Neuronal stem cell (in vitro differentiated cells): ENCODE measurements at regions not wholly inside any gene's neighbourhood (a gene's known extent, or its start where the extent isn't known, plus 50 kb on each side); places are given as distances from the start of the nearest gene placed in this dataset.

Source experiments
- DNase-seq: peaks from one replicate; pipeline ENCODE4 v3.0.0-alpha.2; 2013; ENCODE audit warnings: low spot score
- H2AFZ ChIP-seq: one replicate; pipeline ENCODE4 v1.6.1; 2013; ENCODE audit warnings: mild to moderate bottlenecking, low read length, inconsistent platforms
- H2AK5ac ChIP-seq: 2 replicates; pipeline ENCODE4 v1.6.1; 2013; ENCODE audit warnings: low read depth, mild to moderate bottlenecking, inconsistent platforms, low read length, moderate library complexity, mixed read lengths
- H2BK120ac ChIP-seq: 2 replicates; pipeline ENCODE4 v1.6.1; 2013; ENCODE audit warnings: low read depth, mild to moderate bottlenecking, inconsistent platforms, low read length, moderate library complexity, mixed read lengths
- H2BK12ac ChIP-seq: one replicate; pipeline ENCODE4 v1.6.1; 2013; ENCODE audit warnings: low read length, inconsistent platforms
- H2BK15ac ChIP-seq: 2 replicates; pipeline ENCODE4 v1.6.1; 2013; ENCODE audit warnings: mild to moderate bottlenecking, low read length, inconsistent platforms, mixed read lengths
- H2BK5ac ChIP-seq: one replicate; pipeline ENCODE4 v1.6.1; 2013; ENCODE audit warnings: inconsistent platforms, mild to moderate bottlenecking, low read length, moderate library complexity
- H3K14ac ChIP-seq: one replicate; pipeline ENCODE4 v1.6.1; 2013; ENCODE audit warnings: low read length, inconsistent platforms
- H3K18ac ChIP-seq: 2 replicates; pipeline ENCODE4 v1.6.1; 2013; ENCODE audit warnings: low read length, inconsistent platforms
- H3K23ac ChIP-seq: 2 replicates; pipeline ENCODE4 v1.6.1; 2013; ENCODE audit warnings: low read depth, mild to moderate bottlenecking, mixed read lengths, low read length, inconsistent platforms; ENCODE audit not compliant: poor library complexity
- H3K27ac ChIP-seq: replicated peaks from 3 replicates; pipeline ENCODE4 v1.5.1; 2013; ENCODE audit warnings: low read length, inconsistent platforms
- H3K27me3 ChIP-seq, 3 experiments: 2 replicates each; pipeline ENCODE4 v1.6.1; 2013; ENCODE audit warnings: low read length in 3 of 3, mild to moderate bottlenecking in 2 of 3, inconsistent platforms in 1 of 3, low read depth in 1 of 3, mixed read lengths in 1 of 3, moderate library complexity in 1 of 3; ENCODE audit not compliant: control insufficient read depth in 3 of 3, insufficient read depth in 3 of 3
- H3K36me3 ChIP-seq, 2 donors: replicated peaks in 1 of 2; 2 replicates each; pipeline ENCODE4 v1.6.1; 2013; ENCODE audit warnings: low read length in 2 of 2; ENCODE audit not compliant: control insufficient read depth in 2 of 2, insufficient read depth in 2 of 2
- H3K4ac ChIP-seq: 2 replicates; pipeline ENCODE4 v1.6.1; 2013; ENCODE audit warnings: inconsistent platforms, mild to moderate bottlenecking, low read length, moderate library complexity
- H3K4me1 ChIP-seq, 2 donors: 1 replicate in 1 of 2; 2 replicates in 1 of 2; pipeline ENCODE4 v1.6.1; 2013; ENCODE audit warnings: low read length in 2 of 2, low read depth in 1 of 2; ENCODE audit not compliant: control insufficient read depth in 2 of 2, insufficient read depth in 1 of 2
- H3K4me2 ChIP-seq: one replicate; pipeline ENCODE4 v1.6.1; 2013; ENCODE audit warnings: mild to moderate bottlenecking, low read length, inconsistent platforms; ENCODE audit not compliant: insufficient read depth, poor library complexity, severe bottlenecking
- H3K4me3 ChIP-seq, 2 donors: 2 replicates each; pipeline ENCODE4 v1.5.1; 2013; ENCODE audit warnings: low read length in 2 of 2, mild to moderate bottlenecking in 2 of 2, inconsistent platforms in 1 of 2, moderate library complexity in 1 of 2
- H3K79me1 ChIP-seq: one replicate; pipeline ENCODE4 v1.6.1; 2013; ENCODE audit warnings: low read depth, mild to moderate bottlenecking, inconsistent platforms, low read length, moderate library complexity
- H3K9ac ChIP-seq: one replicate; pipeline ENCODE4 v1.6.1; 2013; ENCODE audit warnings: mild to moderate bottlenecking, low read depth, low read length, inconsistent platforms; ENCODE audit not compliant: poor library complexity
- H3K9me3 ChIP-seq, 2 donors: replicated peaks in 1 of 2; 2 replicates each; pipeline versions ENCODE3 to v1.6.1; 2013; ENCODE audit warnings: low read length in 2 of 2, mild to moderate bottlenecking in 2 of 2, inconsistent platforms in 1 of 2, low read depth in 1 of 2, mixed read lengths in 1 of 2, moderate library complexity in 1 of 2; ENCODE audit not compliant: control insufficient read depth in 2 of 2, insufficient read depth in 1 of 2
- H4K8ac ChIP-seq: one replicate; pipeline ENCODE4 v1.6.1; 2013; ENCODE audit warnings: low read depth, mild to moderate bottlenecking, inconsistent platforms, low read length, moderate library complexity
- H4K91ac ChIP-seq: one replicate; pipeline ENCODE4 v1.6.1; 2013; ENCODE audit warnings: low read length, low read depth, mild to moderate bottlenecking, inconsistent platforms; ENCODE audit not compliant: poor library complexity
- WGBS, 2 donors: extraction: QIAGEN DNeasy Blood & Tissue Kit; methylation state at CpG; one replicate each; pipeline ENCODE4 v1.1.7; 2013; ENCODE audit warnings: missing lambda C conversion rate in 2 of 2, mixed read lengths in 1 of 2; ENCODE audit not compliant: insufficient read length in 2 of 2, insufficient replicate concordance in 1 of 2; ENCODE audit errors: extremely low coverage in 2 of 2; 5-methylcytosine and 5-hydroxymethylcytosine counted together

- H2BK12ac ChIP-seq, result no peak overlapping the region
- no peak overlapping the region for H3K9ac ChIP-seq
- H3K4ac ChIP-seq, result no peak overlapping the region
- H3K18ac ChIP-seq, result no peak overlapping the region
- no peak overlapping the region for H3K23ac ChIP-seq
- H3K27ac ChIP-seq, result no peak overlapping the region
- H3K4me3 ChIP-seq, result no peak overlapping the region
- H2BK15ac ChIP-seq, result no peak overlapping the region
- no peaks in the 10 kb centered on the region for H3K36me3 ChIP-seq
- H3K4me2 ChIP-seq, result no peak overlapping the region
- no peak overlapping the region for H2AK5ac ChIP-seq
- no peak overlapping the region for H2BK5ac ChIP-seq
- H4K91ac ChIP-seq, result no peak overlapping the region
- H3K27me3 ChIP-seq, result no peaks in the 10 kb centered on the region
- H2BK120ac ChIP-seq, result no peak overlapping the region
- no peak for DNase-seq
- no peak overlapping the region for H2AFZ ChIP-seq
- WGBS, 2 donors, result no CpG with 5 or more reads among the region's 3 CpGs
- no peak overlapping the region for H4K8ac ChIP-seq
- no peaks in the 10 kb centered on the region for H3K4me1 ChIP-seq
- no peak overlapping the region for H3K14ac ChIP-seq
- H3K79me1 ChIP-seq, result no peaks in the 10 kb centered on the region
- H3K9me3 ChIP-seq, result no peaks in the 10 kb centered on the region
Observed at GRCh38 chr13:88086577-88086976, 415.4 kb downstream of the SLITRK5 start.

GRCh38 chr13:88097541-88097940 lies 426.4 kb downstream of the SLITRK5 start:
- Histone ChIP-seq H3K9ac (no peak overlapping the region), H3K9me3 (no peaks in the 10 kb centered on the region), H3K18ac (no peak overlapping the region), H3K27me3 (no peaks in the 10 kb centered on the region), H3K27ac (no peak overlapping the region), H3K14ac (no peak overlapping the region), H3K36me3 (no peaks in the 10 kb centered on the region), H2BK15ac (no peak overlapping the region), H2BK5ac (no peak overlapping the region), H3K4me2 (no peak overlapping the region), H2AK5ac (no peak overlapping the region), H2AFZ (no peak overlapping the region), H3K4me1 (no peaks in the 10 kb centered on the region), H3K4ac (no peak overlapping the region), H4K91ac (no peak overlapping the region), H3K79me1 (no peaks in the 10 kb centered on the region), H4K8ac (no peak overlapping the region), H3K4me3 (no peak overlapping the region), H2BK120ac (no peak overlapping the region), H2BK12ac (no peak overlapping the region), H3K23ac (no peak overlapping the region)
- DNase-seq, result no peak
- no CpG with 5 or more reads among the region's 2 CpGs for WGBS, 2 donors

GRCh38 chr13:88103824-88104223 lies 432.7 kb downstream of the SLITRK5 start:
- H3K4ac ChIP-seq, result no peak overlapping the region
- H2BK12ac ChIP-seq, result no peak overlapping the region
- H3K18ac ChIP-seq, result no peak overlapping the region
- no peaks in the 10 kb centered on the region for H3K9me3 ChIP-seq
- no peak for DNase-seq
- H2BK15ac ChIP-seq, result no peak overlapping the region
- H2AK5ac ChIP-seq, result no peak overlapping the region
- H3K9ac ChIP-seq, result no peak overlapping the region
- H3K27ac ChIP-seq, result no peak overlapping the region
- no peak overlapping the region for H2AFZ ChIP-seq
- no peak overlapping the region for H3K23ac ChIP-seq
- H3K79me1 ChIP-seq, result no peaks in the 10 kb centered on the region
- H4K91ac ChIP-seq, result no peak overlapping the region
- H3K4me1 ChIP-seq, result peaks cover 0 to 2% of the 10 kb centered on the region in 2 donors
- H3K4me3 ChIP-seq, result no peak overlapping the region
- H3K27me3 ChIP-seq, result no peaks in the 10 kb centered on the region
- H3K36me3 ChIP-seq, result no peaks in the 10 kb centered on the region
- no peak overlapping the region for H2BK5ac ChIP-seq
- H2BK120ac ChIP-seq, result no peak overlapping the region
- no peak overlapping the region for H3K14ac ChIP-seq
- no peak overlapping the region for H3K4me2 ChIP-seq
- WGBS, 2 donors, result no CpG with 5 or more reads among the region's 1 CpG
- no peak overlapping the region for H4K8ac ChIP-seq

GRCh38 chr13:88104576-88104975 lies 433.4 kb downstream of the SLITRK5 start:
- no CpG with 5 or more reads among the region's 1 CpG for WGBS, 2 donors

More at GRCh38 chr13:88104576-88104975, 433.4 kb downstream of the SLITRK5 start:
- Histone ChIP-seq H3K9ac (no peak overlapping the region), H3K4ac (no peak overlapping the region), H3K18ac (no peak overlapping the region), H3K27ac (no peak overlapping the region), H3K27me3 (no peaks in the 10 kb centered on the region), H3K36me3 (no peaks in the 10 kb centered on the region), H3K23ac (no peak overlapping the region), H2BK15ac (no peak overlapping the region), H4K91ac (no peak overlapping the region), H3K14ac (no peak overlapping the region), H2AFZ (no peak overlapping the region), H2AK5ac (no peak overlapping the region), H3K4me3 (no peak overlapping the region), H4K8ac (no peak overlapping the region), H2BK5ac (no peak overlapping the region), H2BK120ac (no peak overlapping the region), H2BK12ac (no peak overlapping the region), H3K4me2 (no peak overlapping the region), H3K4me1 (peaks cover 0 to 2% of the 10 kb centered on the region in 2 donors), H3K79me1 (no peaks in the 10 kb centered on the region), H3K9me3 (no peaks in the 10 kb centered on the region)
- DNase-seq, result no peak
